Stimulated activated CD4-positive, alpha-beta T cell treated with anti-CD3 and anti-CD28 coated beads, Interleukin-1b, Interleukin-23, amount 100 ng/mL, for 24 hours (primary cell): ENCODE measurements at regions not wholly inside any gene's neighbourhood (a gene's known extent, or its start where the extent isn't known, plus 50 kb on each side); places are given as distances from the start of the nearest gene placed in this dataset.

Experiments used
- DNase-seq, 4 experiments: peaks; one replicate each; pipeline ENCODE4 v3.0.0-alpha.2; 2020; ENCODE audit warnings: low read depth in 4 of 4, low spot score in 1 of 4

DNA sequence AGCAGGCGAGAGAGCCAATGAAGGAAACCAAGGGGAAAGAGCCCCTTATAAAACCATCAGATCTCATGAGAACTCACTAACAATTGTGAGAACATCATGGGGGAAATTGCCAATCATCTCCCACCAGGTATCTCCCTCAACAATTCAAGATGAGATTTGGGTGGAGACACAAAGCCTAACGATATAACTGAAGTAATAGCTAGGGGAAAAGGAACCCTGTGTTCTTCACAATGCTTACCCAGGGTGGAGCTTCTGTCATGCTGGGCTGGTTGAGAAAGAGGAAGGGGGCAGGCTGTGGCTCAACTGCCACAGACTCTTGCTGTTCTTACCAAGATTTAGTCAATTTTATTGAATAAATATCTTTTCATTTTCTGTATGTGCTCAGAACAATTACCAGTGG lies 392.1 kb upstream of the HS6ST1 start:
- DNase-seq, result no peak

GRCh38 chr2:128714285-128714684 lies 395.6 kb upstream of the HS6ST1 start:
- DNase-seq, result no peak

DNA sequence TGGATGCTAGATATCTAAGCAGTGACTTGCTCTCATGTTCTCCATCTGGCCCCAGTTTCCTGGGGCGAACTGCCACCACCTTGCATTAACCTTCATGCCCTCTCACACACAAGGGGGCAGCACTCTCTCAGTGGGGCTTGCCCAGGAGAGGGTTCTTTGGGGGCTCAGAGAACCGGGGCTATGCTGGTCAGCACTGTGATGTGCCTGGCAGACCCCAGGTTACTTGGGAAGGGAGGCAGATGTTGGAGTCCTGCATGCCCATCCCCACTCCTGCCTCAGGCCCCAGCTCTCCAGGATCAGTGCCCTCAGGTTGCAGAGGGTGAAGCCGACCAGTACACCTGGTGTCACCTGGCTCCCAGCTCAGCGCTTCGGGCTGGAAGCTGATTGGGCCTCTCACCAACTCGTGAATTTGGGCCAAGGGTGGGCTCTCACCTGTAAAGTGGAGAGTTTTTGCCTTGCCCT lies 396.2 kb upstream of the HS6ST1 start:
- DNase-seq, result no peak

DNA sequence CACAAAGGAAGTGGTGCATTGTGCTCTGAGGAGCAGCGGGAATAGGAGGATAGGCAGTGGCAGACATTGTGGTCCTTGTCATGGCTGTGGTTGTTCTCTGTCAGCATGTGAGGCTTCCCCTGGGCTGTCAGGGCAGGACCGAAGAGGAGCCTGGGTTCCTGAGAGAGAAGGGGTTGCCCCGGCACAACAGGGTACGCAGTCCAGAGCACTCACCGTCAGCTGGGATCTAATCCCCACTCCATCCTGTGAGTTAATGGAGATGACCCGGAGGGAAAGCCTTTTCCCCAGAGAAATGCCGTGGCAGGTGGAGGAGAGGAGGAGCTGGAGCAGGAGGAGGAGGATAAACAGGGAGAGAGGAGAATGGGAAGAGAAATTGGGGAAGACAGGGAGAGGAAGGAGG lies 396.7 kb upstream of the HS6ST1 start:
- no peak for DNase-seq

DNA sequence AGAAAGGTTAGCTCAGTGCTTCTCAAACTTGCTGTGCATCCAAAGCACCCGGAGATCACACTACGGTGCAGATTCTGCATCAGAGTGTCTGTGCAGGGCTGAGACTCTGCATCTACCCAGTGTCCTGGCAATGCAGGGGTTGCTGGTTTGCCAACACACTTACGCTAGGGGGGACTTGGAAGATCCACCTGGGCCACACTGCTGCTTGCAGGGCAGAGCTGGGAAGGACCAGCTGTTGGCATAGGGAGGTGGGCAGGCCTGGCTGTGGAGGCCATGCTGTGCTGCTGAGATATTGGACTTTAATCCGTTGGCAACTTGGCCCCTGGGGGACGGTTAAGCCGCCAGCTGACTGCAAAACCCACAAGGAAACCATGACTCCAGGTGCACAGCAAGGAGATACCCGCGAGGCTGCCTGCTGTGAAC lies 397.6 kb upstream of the HS6ST1 start:
- DNase-seq, result no peak

DNA sequence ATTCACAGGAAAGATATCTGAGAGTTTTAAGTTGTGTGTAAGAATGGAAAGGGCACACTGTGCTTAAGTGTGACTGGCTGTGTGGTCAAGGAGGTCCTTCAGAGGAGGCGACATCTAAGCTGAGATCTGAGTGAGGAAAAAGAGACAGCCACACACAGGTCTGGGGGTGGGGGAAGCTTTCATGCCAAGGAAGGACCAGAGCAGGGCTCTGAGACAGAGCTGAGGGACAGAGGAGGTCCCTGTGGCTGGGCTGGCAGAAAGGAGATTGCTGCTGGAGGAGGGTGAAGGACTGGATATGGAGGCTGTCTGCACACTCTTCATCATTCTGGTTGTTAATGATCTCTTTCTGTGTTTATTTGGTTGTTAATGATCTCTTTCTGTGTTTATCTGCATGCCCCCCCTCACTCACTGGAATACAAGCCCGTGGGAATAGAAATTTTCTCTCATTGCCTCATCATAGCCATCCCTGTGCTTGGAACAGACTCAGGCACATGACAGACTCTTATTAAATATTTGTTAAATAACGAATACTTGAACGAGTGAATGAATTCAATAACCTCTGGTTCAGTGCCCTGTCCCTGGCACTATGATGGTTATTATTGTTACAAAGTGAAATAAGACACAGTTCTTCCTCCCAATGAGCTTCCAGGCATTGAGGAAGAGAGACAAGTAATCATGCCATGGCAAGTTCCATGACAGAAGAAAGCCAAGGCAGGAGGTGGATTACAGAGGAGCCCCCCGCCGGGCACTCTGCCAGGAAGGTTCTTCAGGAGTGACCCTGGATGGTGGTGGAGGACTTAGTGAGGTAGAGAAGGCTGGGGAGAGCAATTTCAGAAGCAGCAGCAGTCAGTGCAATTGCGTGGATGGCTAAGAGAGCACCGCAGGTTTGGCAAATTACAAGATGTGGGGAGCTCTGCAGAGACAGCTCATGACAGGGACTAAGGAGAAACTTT lies 399.4 kb upstream of the HS6ST1 start:
- DNase-seq, result no peak

GRCh38 chr2:128720080-128721022 lies 401.7 kb upstream of the HS6ST1 start:
- no peak for DNase-seq

- no peak for DNase-seq
These were observed 402.4 kb upstream of the HS6ST1 start for GRCh38 chr2:128721096-128721495.

DNA sequence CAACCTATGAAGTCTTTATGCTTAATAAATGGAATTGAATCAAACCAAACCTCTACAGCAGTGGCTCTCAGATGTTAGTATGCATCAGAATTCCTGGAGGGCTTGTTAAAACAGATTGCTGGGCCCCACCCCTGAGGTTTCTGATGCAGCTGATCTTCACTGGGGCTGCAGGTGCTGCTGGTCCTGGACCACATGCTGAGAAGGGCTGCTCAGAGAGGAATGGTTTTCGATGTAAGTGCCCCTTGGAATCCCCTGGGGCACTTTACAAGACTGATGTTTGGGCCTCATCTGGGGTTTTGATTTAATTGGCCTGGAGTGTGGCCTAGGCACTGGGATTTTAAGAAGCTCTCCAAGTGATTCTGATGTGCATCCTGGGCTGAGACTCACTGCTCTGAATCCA lies 403.8 kb upstream of the HS6ST1 start:
- no peak for DNase-seq

DNA sequence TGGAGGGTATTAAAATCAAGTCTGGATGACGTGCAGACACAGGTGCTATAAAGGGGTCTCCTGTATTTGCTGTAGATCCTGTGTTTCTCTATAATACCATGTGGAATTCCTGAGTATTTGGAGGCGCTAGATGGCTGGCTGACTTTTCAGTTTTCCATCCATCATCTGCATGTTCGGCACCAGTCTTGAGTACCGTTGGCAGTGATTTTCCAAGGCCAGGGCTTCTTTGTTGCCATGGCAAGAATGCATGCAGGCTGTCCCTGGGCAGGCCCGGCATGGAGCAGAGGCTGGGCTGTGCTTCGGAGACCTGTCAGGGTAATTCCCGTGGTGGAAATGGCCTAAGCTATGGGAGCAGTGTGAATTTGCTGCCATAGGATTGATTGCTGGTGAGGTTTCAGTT lies 405.9 kb upstream of the HS6ST1 start:
- DNase-seq, result no peak

GRCh38 chr2:128724972-128725371 lies 406.3 kb upstream of the HS6ST1 start:
- no peak for DNase-seq

GRCh38 chr2:128726236-128726635 lies 407.6 kb upstream of the HS6ST1 start:
- no peak for DNase-seq

- DNase-seq, result no peak
These were observed 408.2 kb upstream of the HS6ST1 start for GRCh38 chr2:128726911-128727310.

DNA sequence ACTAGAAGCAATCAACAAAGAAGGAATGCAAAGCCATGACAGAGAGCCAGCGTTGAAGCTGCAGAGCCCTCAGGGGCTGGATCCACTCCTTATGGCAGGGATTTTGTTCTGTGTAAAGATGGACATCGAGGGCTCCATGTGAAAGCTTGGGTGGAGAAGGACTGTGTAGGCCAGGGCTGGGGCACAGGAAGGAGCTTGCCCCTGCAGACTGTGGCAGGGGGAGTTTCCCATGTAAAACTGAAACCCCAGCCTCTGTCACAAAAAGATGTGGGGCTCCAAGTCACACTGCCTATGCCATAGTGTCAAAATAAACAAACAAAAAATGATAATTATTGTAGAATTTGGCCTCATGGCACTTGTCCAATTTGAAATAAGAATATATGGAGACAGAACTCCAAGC lies 408.7 kb upstream of the HS6ST1 start:
- no peak for DNase-seq

GRCh38 chr2:128727914-128728313 lies 409.2 kb upstream of the HS6ST1 start:
- DNase-seq, result no peak

DNA sequence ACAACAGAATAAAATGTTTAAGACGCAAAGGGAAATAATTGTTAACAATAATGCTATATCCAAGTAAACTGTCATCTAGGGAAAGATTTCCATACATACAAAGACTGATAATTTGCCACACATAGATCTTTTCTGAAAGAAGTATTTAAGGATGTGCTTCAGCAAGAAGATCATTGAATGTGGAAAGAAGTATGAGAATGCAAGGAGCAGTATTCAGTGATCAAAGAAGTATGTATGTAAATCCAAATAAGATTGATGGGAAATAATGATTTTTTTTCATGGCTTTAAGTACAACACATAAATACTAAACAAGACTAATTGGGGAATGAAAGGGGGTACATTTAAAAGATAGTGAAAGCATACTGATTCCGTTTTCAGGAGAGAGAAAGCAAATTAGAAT lies 410.4 kb upstream of the HS6ST1 start:
- DNase-seq, result no peak

DNA sequence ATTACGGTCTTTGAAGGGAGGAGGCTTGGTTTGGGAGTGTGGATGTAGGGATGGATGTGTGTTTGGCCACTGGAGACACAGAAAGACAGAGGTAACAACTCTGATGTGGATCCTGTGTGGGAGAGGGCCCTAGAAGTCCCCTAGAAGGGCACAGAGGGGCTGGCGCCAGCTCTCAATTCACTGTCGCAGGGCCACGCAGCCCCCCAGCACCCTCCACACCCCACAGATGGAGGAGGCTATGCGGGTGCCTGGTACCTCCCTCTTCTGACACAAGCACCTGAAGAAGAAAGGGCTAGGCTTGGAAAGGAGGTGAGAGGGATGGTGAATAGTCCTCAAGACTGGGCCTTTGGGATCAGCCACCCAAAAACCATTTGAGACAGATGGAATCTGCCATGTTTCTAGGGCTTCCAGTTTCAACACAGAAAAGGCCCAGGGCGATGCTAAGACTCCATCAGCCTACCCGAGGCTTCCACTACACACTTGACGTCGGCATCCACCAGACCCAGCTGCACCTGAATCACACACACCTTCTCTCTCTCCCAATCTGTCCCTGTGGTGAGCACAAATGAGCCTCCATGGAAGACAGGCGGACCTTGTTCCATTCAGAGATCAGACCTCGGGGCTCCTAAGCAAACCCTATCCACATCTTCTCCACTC lies 413.5 kb upstream of the HS6ST1 start:
- no peak for DNase-seq

DNA sequence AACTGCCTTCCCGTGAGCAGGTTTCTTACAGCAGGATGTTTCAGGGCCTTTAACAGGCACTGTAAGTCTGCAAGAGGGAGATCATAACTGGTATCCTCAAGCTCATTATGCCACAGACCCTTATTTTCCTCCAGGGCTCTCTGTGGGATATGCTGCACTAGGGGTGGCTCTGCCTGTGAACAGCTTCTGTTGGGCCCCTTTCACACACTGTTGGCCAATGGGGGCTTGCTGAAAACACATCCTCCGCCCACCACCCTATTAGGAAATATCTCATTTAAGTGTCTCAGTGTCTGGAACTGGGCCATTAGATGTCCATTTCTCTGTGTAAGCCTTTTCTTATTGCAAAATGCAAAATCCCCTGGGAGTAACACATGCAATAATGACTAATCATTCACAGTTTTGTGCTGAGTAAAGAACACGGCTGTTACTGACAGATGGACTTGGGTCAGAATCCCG lies 414.3 kb upstream of the HS6ST1 start:
- no peak for DNase-seq

DNA sequence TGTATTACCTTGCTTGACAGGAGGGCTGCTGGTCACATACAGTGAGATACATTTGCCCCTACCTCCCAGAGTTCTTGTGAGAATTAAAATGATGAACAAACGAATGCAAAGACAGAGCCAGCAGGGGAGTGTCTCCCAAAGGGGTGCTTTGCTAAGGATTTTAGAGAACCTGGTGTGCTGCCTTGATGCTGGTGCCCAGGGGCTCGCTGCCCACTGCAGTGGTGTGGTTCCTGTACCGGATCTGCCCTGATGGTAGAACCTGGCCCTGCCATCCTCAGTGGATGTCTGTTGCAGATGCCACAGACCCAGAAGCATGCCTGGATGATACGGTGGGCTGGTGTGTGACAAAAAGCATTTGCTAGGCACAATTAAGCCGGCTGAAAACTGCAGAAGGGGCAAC lies 414.8 kb upstream of the HS6ST1 start:
- DNase-seq, result no peak

DNA sequence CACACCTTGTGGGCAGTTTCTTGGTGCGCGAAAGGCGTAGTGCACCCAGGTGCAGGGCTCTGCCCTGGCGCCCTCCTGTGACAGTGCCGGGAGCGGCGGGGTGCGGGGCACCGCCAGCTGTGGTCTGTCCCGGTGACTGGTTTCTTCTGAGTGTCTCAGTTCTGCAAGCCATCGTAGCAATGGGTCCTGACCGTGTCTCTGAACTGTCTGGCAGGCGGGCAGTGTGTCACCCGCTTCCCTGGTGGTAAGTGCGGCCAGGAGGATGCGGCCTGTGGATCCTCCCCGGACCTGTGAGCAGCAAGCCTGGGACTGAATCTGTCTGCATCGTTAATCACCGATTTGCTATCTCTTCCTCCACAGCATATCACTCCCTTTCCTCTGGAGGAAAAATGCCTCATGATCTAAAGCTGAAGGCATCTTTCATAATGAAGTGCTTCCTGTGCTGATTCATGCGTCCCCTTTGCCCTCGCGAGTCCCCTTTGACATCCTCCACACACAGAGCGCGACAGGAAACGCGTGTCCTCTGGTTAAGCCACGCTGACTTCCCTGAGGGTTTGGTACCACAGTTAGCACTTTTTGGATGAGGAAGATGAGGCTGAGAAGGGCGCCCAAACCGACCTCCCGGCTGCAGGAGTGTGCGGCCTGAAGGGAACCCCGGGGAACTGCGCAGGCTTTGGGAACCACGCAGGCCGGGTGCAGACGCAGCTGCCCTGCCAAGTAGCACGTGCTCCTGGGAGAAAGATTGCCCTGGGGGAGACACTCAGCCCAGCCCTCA lies 416.0 kb upstream of the HS6ST1 start:
- DNase-seq, result no peak
